Esophagus muscularis mucosa (tissue), 3 donors: ENCODE measurements at regions not wholly inside any gene's neighbourhood (a gene's known extent, or its start where the extent isn't known, plus 50 kb on each side); places are given as distances from the start of the nearest gene placed in this dataset.

ENCODE experiments used
- POLR2A ChIP-seq: fragments of 450-650 bp; IDR thresholded peaks from one replicate; pipeline ENCODE4 v1.6.1; 2017; ENCODE audit warnings: antibody characterized with exemption, moderate library complexity, mild to moderate bottlenecking, low read depth
- TF ChIP-seq, protein P1 (sequence below), 3 experiments: fragments of 200-600 bp in 2 of 3; fragments of 450-650 bp in 1 of 3; sonication (generic) in 2 of 3; IDR thresholded peaks; one replicate each; pipeline ENCODE4 v1.5.1; 2017 to 2019; ENCODE audit warnings: antibody characterized with exemption in 3 of 3, mild to moderate bottlenecking in 2 of 3, moderate library complexity in 1 of 3

- TF ChIP-seq POLR2A = no peak
- TF ChIP-seq, protein P1, sequence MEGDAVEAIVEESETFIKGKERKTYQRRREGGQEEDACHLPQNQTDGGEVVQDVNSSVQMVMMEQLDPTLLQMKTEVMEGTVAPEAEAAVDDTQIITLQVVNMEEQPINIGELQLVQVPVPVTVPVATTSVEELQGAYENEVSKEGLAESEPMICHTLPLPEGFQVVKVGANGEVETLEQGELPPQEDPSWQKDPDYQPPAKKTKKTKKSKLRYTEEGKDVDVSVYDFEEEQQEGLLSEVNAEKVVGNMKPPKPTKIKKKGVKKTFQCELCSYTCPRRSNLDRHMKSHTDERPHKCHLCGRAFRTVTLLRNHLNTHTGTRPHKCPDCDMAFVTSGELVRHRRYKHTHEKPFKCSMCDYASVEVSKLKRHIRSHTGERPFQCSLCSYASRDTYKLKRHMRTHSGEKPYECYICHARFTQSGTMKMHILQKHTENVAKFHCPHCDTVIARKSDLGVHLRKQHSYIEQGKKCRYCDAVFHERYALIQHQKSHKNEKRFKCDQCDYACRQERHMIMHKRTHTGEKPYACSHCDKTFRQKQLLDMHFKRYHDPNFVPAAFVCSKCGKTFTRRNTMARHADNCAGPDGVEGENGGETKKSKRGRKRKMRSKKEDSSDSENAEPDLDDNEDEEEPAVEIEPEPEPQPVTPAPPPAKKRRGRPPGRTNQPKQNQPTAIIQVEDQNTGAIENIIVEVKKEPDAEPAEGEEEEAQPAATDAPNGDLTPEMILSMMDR (IDR thresholded peaks at IDR 0.05) = no peak
Measured at GRCh38 chr1:184210862-184211261, 159.3 kb downstream of the TSEN15 start.
